ENCODE measurements at regions not wholly inside any gene's neighbourhood (a gene's known extent, or its start where the extent isn't known, plus 50 kb on each side); places are given as distances from the start of the nearest gene placed in this dataset.

GRCh38 chr16:73485880-73486279, 438.0 kb upstream of the ZFHX3 start:
- TF ChIP-seq Cebpa-rat (IDR thresholded peaks at IDR 0.05), result no peak
- Histone ChIP-seq H3K4me3 (no peak overlapping the region), H3K9me3 (no peaks in the 10 kb centered on the region), H3K36me3 (no peaks in the 10 kb centered on the region), H3K4me2 (no peak overlapping the region), H3K4me1 (no peaks in the 10 kb centered on the region), H3K27ac (no peak overlapping the region), H3K9ac (no peak overlapping the region), H3K27me3 (no peaks in the 10 kb centered on the region), H4K20me1 (no peaks in the 10 kb centered on the region)

- no peak overlapping the region for H3K9ac ChIP-seq
- H3K4me2 ChIP-seq, result no peak overlapping the region
- no peaks in the 10 kb centered on the region for H3K4me1 ChIP-seq
- no peaks in the 10 kb centered on the region for H3K36me3 ChIP-seq
- no peaks in the 10 kb centered on the region for H4K20me1 ChIP-seq
- no peak for TF ChIP-seq Cebpa-rat (IDR thresholded peaks at IDR 0.05)
- H3K27ac ChIP-seq, result no peak overlapping the region
- H3K27me3 ChIP-seq, result no peaks in the 10 kb centered on the region
- no peak overlapping the region for H3K4me3 ChIP-seq
- no peaks in the 10 kb centered on the region for H3K9me3 ChIP-seq
These were observed 436.2 kb upstream of the ZFHX3 start for GRCh38 chr16:73483934-73484711.

GRCh38 chr16:73483076-73483791, 435.3 kb upstream of the ZFHX3 start:
- no peaks in the 10 kb centered on the region for H4K20me1 ChIP-seq
- no peaks in the 10 kb centered on the region for H3K4me1 ChIP-seq
- no peak for TF ChIP-seq Cebpa-rat (IDR thresholded peaks at IDR 0.05)
- no peaks in the 10 kb centered on the region for H3K27me3 ChIP-seq
- no peaks in the 10 kb centered on the region for H3K36me3 ChIP-seq
- H3K4me3 ChIP-seq, result no peak overlapping the region
- H3K9ac ChIP-seq, result no peak overlapping the region
- no peaks in the 10 kb centered on the region for H3K9me3 ChIP-seq
- no peak overlapping the region for H3K27ac ChIP-seq
- no peak overlapping the region for H3K4me2 ChIP-seq

- Histone ChIP-seq H3K9ac (no peak overlapping the region), H3K4me3 (no peak overlapping the region), H3K9me3 (no peaks in the 10 kb centered on the region), H3K36me3 (no peaks in the 10 kb centered on the region), H3K27ac (no peak overlapping the region), H3K27me3 (no peaks in the 10 kb centered on the region), H4K20me1 (no peaks in the 10 kb centered on the region), H3K4me2 (no peak overlapping the region), H3K4me1 (no peaks in the 10 kb centered on the region)
- TF ChIP-seq Cebpa-rat (IDR thresholded peaks at IDR 0.05), result no peak
These were observed 434.4 kb upstream of the ZFHX3 start for GRCh38 chr16:73482310-73482709.

- no peak overlapping the region for H3K4me3 ChIP-seq
- no peak overlapping the region for H3K4me2 ChIP-seq
- no peaks in the 10 kb centered on the region for H3K4me1 ChIP-seq
- no peak overlapping the region for H3K27ac ChIP-seq
- no peaks in the 10 kb centered on the region for H3K9me3 ChIP-seq
- H3K27me3 ChIP-seq, result no peaks in the 10 kb centered on the region
- no peaks in the 10 kb centered on the region for H4K20me1 ChIP-seq
- H3K9ac ChIP-seq, result no peak overlapping the region
- no peak for TF ChIP-seq Cebpa-rat (IDR thresholded peaks at IDR 0.05)
- no peaks in the 10 kb centered on the region for H3K36me3 ChIP-seq
These were observed 432.5 kb upstream of the ZFHX3 start for GRCh38 chr16:73480381-73480780.

GRCh38 chr16:73473713-73474112, 425.8 kb upstream of the ZFHX3 start:
- H3K4me1 ChIP-seq, result no peaks in the 10 kb centered on the region
- H3K9me3 ChIP-seq, result no peaks in the 10 kb centered on the region
- H3K4me3 ChIP-seq, result no peak overlapping the region
- no peak overlapping the region for H3K27ac ChIP-seq
- no peak overlapping the region for H3K4me2 ChIP-seq
- no peaks in the 10 kb centered on the region for H3K36me3 ChIP-seq
- H3K9ac ChIP-seq, result no peak overlapping the region
- no peak for TF ChIP-seq Cebpa-rat (IDR thresholded peaks at IDR 0.05)
- H4K20me1 ChIP-seq, result no peaks in the 10 kb centered on the region
- H3K27me3 ChIP-seq, result no peaks in the 10 kb centered on the region

GRCh38 chr16:73464834-73465233, 416.9 kb upstream of the ZFHX3 start:
- Histone ChIP-seq H3K27ac (no peak overlapping the region), H3K4me1 (no peaks in the 10 kb centered on the region), H3K4me3 (no peak overlapping the region), H4K20me1 (no peaks in the 10 kb centered on the region), H3K4me2 (no peak overlapping the region), H3K27me3 (no peaks in the 10 kb centered on the region), H3K9me3 (no peaks in the 10 kb centered on the region; the same call in 1 of the 2 replicates), H3K9ac (no peak overlapping the region), H3K36me3 (no peaks in the 10 kb centered on the region)
- TF ChIP-seq Cebpa-rat (IDR thresholded peaks at IDR 0.05), result no peak

- H3K9ac ChIP-seq, result no peak overlapping the region
- H3K4me3 ChIP-seq, result no peak overlapping the region
- H3K4me2 ChIP-seq, result no peak overlapping the region
- H3K36me3 ChIP-seq, result no peaks in the 10 kb centered on the region
- no peaks in the 10 kb centered on the region for H3K4me1 ChIP-seq
- no peaks in the 10 kb centered on the region; the same call in 1 of the 2 replicates for H3K9me3 ChIP-seq
- H3K27me3 ChIP-seq, result no peaks in the 10 kb centered on the region
- no peak overlapping the region for H3K27ac ChIP-seq
- no peaks in the 10 kb centered on the region for H4K20me1 ChIP-seq
- no peak for TF ChIP-seq Cebpa-rat (IDR thresholded peaks at IDR 0.05)
These were observed 411.7 kb upstream of the ZFHX3 start for GRCh38 chr16:73459586-73459985.

GRCh38 chr16:73457851-73458250, 409.9 kb upstream of the ZFHX3 start:
- TF ChIP-seq Cebpa-rat (IDR thresholded peaks at IDR 0.05), result no peak
- no peaks in the 10 kb centered on the region for H3K4me1 ChIP-seq
- H3K9ac ChIP-seq, result no peak overlapping the region
- no peaks in the 10 kb centered on the region for H4K20me1 ChIP-seq
- H3K36me3 ChIP-seq, result no peaks in the 10 kb centered on the region
- H3K4me3 ChIP-seq, result no peak overlapping the region
- H3K9me3 ChIP-seq, result peaks cover 3% of the 10 kb centered on the region; the same call in 1 of the 2 replicates
- H3K27ac ChIP-seq, result no peak overlapping the region
- no peaks in the 10 kb centered on the region for H3K27me3 ChIP-seq
- H3K4me2 ChIP-seq, result no peak overlapping the region

- no peak for TF ChIP-seq Cebpa-rat (IDR thresholded peaks at IDR 0.05)
These were observed 401.0 kb upstream of the ZFHX3 start for GRCh38 chr16:73448970-73449369.

More at GRCh38 chr16:73448970-73449369, 401.0 kb upstream of the ZFHX3 start:
- Histone ChIP-seq H3K4me2 (no peak overlapping the region), H3K27me3 (no peaks in the 10 kb centered on the region), H3K27ac (no peak overlapping the region), H3K4me3 (no peak overlapping the region), H3K4me1 (no peaks in the 10 kb centered on the region), H4K20me1 (no peaks in the 10 kb centered on the region), H3K36me3 (no peaks in the 10 kb centered on the region), H3K9me3 (peaks cover 35% of the 10 kb centered on the region), H3K9ac (no peak overlapping the region)

Data from BLaER1 (cell line).